ENCODE measurements at regions not wholly inside any gene's neighbourhood (a gene's known extent, or its start where the extent isn't known, plus 50 kb on each side); places are given as distances from the start of the nearest gene placed in this dataset.
"Not testable (repeated sequence)": the region's sequence is repeated elsewhere in the genome, so short reads cannot be mapped to it uniquely, and the experiment has no call there.

DNA sequence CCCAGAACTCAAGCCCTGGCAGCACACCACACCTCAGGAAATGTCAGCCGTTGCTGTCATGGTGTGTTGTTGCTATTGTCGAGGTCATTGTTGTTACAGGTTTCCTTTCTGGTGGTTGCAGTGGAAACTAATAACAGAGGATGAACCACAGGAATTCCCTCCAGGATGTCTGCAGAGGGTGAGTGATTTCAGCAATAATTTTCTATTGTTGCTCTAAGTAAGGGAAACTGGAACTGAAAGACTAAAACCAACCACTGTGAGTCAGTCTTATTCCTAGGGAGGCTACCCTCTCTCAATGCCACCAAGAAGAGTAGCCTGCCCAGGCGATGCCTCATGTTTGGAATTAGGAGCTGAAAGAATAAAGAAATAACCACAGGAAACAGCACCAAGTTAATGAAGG is 102.6 kb downstream of the TRIM69 start:
- TF ChIP-seq CTCF (IDR thresholded peaks at IDR 0.05); EZH2 (IDR thresholded peaks at IDR 0.05; ENCODE audit: borderline replicate concordance, insufficient read depth, low read depth, low read length, poor library complexity, severe bottlenecking): not testable (repeated sequence)

Data from B cell (primary cell).